ENCODE measurements at regions not wholly inside any gene's neighbourhood (a gene's known extent, or its start where the extent isn't known, plus 50 kb on each side); places are given as distances from the start of the nearest gene placed in this dataset.
"Not testable (repeated sequence)": the region's sequence is repeated elsewhere in the genome, so short reads cannot be mapped to it uniquely, and the experiment has no call there.

GRCh38 chr13:103471896-103472295, 405.7 kb upstream of the SLC10A2 start:
- no peaks in the 10 kb centered on the region for H3K9me3 ChIP-seq (ENCODE audit: control insufficient read depth in 2 of 2, low read length in 2 of 2)
- Mint-ChIP-seq H3K36me3 (no peaks in the 10 kb centered on the region), H3K9me3 (peaks cover 0 to 4% (median 1%) of the 10 kb centered on the region in 7 donors), H3K27ac (no peak overlapping the region), H3K27me3 (no peaks in the 10 kb centered on the region), H3K4me1 (no peaks in the 10 kb centered on the region), H3K4me3 (no peak overlapping the region)
- DNase-seq (no peak), ATAC-seq (ENCODE audit: low read depth in 2 of 2) (no peak)
- H3K4me1 ChIP-seq (ENCODE audit: control insufficient read depth, insufficient read depth, low read length, poor library complexity, severe bottlenecking), result no peaks in the 10 kb centered on the region
- H3K27me3 ChIP-seq (ENCODE audit: control insufficient read depth, insufficient read depth, low read length), result no peaks in the 10 kb centered on the region
- H3K27ac ChIP-seq (ENCODE audit: insufficient read depth, low read length, poor library complexity, severe bottlenecking), result no peak overlapping the region
- H3K4me3 ChIP-seq (ENCODE audit: low read depth, low read length), result no peak overlapping the region
- H3K36me3 ChIP-seq (ENCODE audit: control insufficient read depth, insufficient read depth, low read length), result no peaks in the 10 kb centered on the region

GRCh38 chr13:103469771-103470170, 403.6 kb upstream of the SLC10A2 start:
- Histone ChIP-seq H3K36me3 (ENCODE audit: control insufficient read depth, insufficient read depth, low read length) (no peaks in the 10 kb centered on the region), H3K9me3 (ENCODE audit: control insufficient read depth in 2 of 2, low read length in 2 of 2) (no peaks in the 10 kb centered on the region), H3K27ac (ENCODE audit: insufficient read depth, low read length, poor library complexity, severe bottlenecking) (no peak overlapping the region), H3K4me1 (ENCODE audit: control insufficient read depth, insufficient read depth, low read length, poor library complexity, severe bottlenecking) (no peaks in the 10 kb centered on the region), H3K4me3 (ENCODE audit: low read depth, low read length) (no peak overlapping the region), H3K27me3 (ENCODE audit: control insufficient read depth, insufficient read depth, low read length) (no peaks in the 10 kb centered on the region)
- no peak overlapping the region for H3K27ac Mint-ChIP-seq
- DNase-seq (no peak), ATAC-seq (ENCODE audit: low read depth in 2 of 2) (no peak)
- peaks cover 0 to 5% (median 3%) of the 10 kb centered on the region in 7 donors for H3K9me3 Mint-ChIP-seq
- H3K4me3 Mint-ChIP-seq, result no peak overlapping the region
- no peaks in the 10 kb centered on the region for H3K4me1 Mint-ChIP-seq
- H3K36me3 Mint-ChIP-seq, result no peaks in the 10 kb centered on the region
- no peaks in the 10 kb centered on the region for H3K27me3 Mint-ChIP-seq

DNA sequence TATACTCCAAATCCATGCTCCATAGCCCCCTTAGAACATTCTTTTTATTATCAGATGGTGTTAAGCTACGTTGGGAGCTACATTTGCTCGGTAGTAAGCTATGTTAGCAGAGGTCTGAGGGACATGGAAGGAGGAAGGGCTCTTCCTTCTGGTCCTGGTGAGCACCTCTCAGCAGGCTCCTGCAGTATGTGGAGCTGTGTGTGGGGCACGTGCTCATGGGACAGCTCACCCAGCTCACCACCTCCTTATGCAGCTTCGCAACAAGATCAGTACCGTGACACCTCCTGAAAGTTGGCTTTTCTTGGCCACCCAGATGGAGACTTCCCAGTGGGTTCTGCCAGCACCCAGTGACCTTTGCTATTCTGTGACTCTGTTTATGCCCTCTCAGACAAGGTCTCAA, 400.5 kb upstream of the SLC10A2 start:
- no peak overlapping the region for H3K4me3 ChIP-seq (ENCODE audit: low read depth, low read length)
- no peaks in the 10 kb centered on the region for H3K27me3 Mint-ChIP-seq
- no peak overlapping the region for H3K27ac ChIP-seq (ENCODE audit: insufficient read depth, low read length, poor library complexity, severe bottlenecking)
- no peak for ATAC-seq (ENCODE audit: low read depth in 2 of 2)
- H3K9me3 Mint-ChIP-seq, result peaks cover 0 to 5% (median 2%) of the 10 kb centered on the region in 7 donors
- H3K36me3 Mint-ChIP-seq, result no peaks in the 10 kb centered on the region
- no peak overlapping the region for H3K27ac Mint-ChIP-seq
- H3K36me3 ChIP-seq (ENCODE audit: control insufficient read depth, insufficient read depth, low read length), result no peaks in the 10 kb centered on the region
- no peaks in the 10 kb centered on the region for H3K4me1 Mint-ChIP-seq
- no peak for DNase-seq
- H3K27me3 ChIP-seq (ENCODE audit: control insufficient read depth, insufficient read depth, low read length), result no peaks in the 10 kb centered on the region
- H3K4me3 Mint-ChIP-seq, result no peak overlapping the region
- H3K4me1 ChIP-seq (ENCODE audit: control insufficient read depth, insufficient read depth, low read length, poor library complexity, severe bottlenecking), result no peaks in the 10 kb centered on the region
- H3K9me3 ChIP-seq (ENCODE audit: control insufficient read depth in 2 of 2, low read length in 2 of 2), result no peaks in the 10 kb centered on the region

DNA sequence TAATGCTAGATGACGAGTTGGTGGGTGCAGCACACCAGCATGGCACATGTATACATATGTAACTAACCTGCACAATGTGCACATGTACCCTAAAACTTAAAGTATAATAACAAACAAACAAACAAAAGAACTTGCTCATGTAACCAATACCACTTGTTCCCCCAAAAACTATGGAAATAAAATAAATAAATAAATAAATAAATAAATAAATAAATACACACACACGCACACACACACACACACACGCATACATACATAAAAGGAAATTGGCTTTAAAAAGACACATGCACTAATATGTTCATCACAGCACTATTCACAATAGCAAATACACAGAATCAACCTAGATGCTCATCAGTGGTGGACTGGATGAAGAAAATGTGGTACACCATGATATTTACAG, 394.0 kb upstream of the SLC10A2 start:
- H3K9me3 Mint-ChIP-seq, result not testable (repeated sequence)

GRCh38 chr13:103457050-103457449, 390.8 kb upstream of the SLC10A2 start:
- H3K27me3 Mint-ChIP-seq; H3K27ac ChIP-seq (ENCODE audit: insufficient read depth, low read length, poor library complexity, severe bottlenecking); H3K4me3 Mint-ChIP-seq; ATAC-seq (ENCODE audit: low read depth in 2 of 2); DNase-seq; H3K9me3 ChIP-seq (ENCODE audit: control insufficient read depth in 2 of 2, low read length in 2 of 2); H3K27ac Mint-ChIP-seq; H3K4me1 Mint-ChIP-seq; H3K36me3 Mint-ChIP-seq; H3K4me3 ChIP-seq (ENCODE audit: low read depth, low read length); H3K4me1 ChIP-seq (ENCODE audit: control insufficient read depth, insufficient read depth, low read length, poor library complexity, severe bottlenecking); H3K9me3 Mint-ChIP-seq; H3K27me3 ChIP-seq (ENCODE audit: control insufficient read depth, insufficient read depth, low read length); H3K36me3 ChIP-seq (ENCODE audit: control insufficient read depth, insufficient read depth, low read length): not testable (repeated sequence)

More for the DNA sequence above, 394.0 kb upstream of the SLC10A2 start:
- H3K27me3 ChIP-seq (ENCODE audit: control insufficient read depth, insufficient read depth, low read length); H3K4me3 Mint-ChIP-seq; H3K4me1 ChIP-seq (ENCODE audit: control insufficient read depth, insufficient read depth, low read length, poor library complexity, severe bottlenecking); H3K36me3 ChIP-seq (ENCODE audit: control insufficient read depth, insufficient read depth, low read length); H3K36me3 Mint-ChIP-seq; H3K4me1 Mint-ChIP-seq; H3K9me3 ChIP-seq (ENCODE audit: control insufficient read depth in 2 of 2, low read length in 2 of 2); H3K27ac ChIP-seq (ENCODE audit: insufficient read depth, low read length, poor library complexity, severe bottlenecking); H3K27ac Mint-ChIP-seq; H3K27me3 Mint-ChIP-seq; DNase-seq; H3K4me3 ChIP-seq (ENCODE audit: low read depth, low read length); ATAC-seq (ENCODE audit: low read depth in 2 of 2): not testable (repeated sequence)

DNA sequence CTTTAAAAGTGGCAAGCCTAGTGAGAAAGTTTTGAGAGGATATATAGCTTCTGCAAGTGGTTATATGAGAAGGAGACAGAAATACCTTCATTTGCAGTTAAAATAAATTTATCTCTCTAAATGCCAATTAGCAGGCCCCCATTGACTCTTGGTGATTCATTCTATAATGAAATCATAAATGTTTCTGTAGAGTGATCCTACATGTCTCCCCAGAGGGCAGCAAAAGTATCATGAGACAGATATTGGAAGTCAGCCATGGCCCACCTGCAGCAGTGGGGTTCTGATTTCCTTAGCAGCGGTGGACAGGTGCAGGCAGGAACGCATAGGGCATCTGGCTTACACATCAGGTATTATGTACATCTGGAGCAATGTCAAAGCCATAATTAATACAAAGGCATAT, 385.4 kb upstream of the SLC10A2 start:
- H3K9me3 ChIP-seq (ENCODE audit: control insufficient read depth in 2 of 2, low read length in 2 of 2), result peaks cover 0 to 4% of the 10 kb centered on the region in 2 experiments
- Mint-ChIP-seq H3K27me3 (no peaks in the 10 kb centered on the region), H3K9me3 (peaks cover 0 to 11% (median 2%) of the 10 kb centered on the region in 7 donors), H3K4me3 (no peak overlapping the region), H3K36me3 (no peaks in the 10 kb centered on the region), H3K27ac (no peak overlapping the region), H3K4me1 (no peaks in the 10 kb centered on the region)
- ATAC-seq (ENCODE audit: low read depth in 2 of 2), result no peak
- no peak overlapping the region for H3K4me3 ChIP-seq (ENCODE audit: low read depth, low read length)
- no peaks in the 10 kb centered on the region for H3K4me1 ChIP-seq (ENCODE audit: control insufficient read depth, insufficient read depth, low read length, poor library complexity, severe bottlenecking)
- DNase-seq, result no peak
- H3K27ac ChIP-seq (ENCODE audit: insufficient read depth, low read length, poor library complexity, severe bottlenecking), result no peak overlapping the region
- H3K36me3 ChIP-seq (ENCODE audit: control insufficient read depth, insufficient read depth, low read length), result no peaks in the 10 kb centered on the region
- no peaks in the 10 kb centered on the region for H3K27me3 ChIP-seq (ENCODE audit: control insufficient read depth, insufficient read depth, low read length)

DNA sequence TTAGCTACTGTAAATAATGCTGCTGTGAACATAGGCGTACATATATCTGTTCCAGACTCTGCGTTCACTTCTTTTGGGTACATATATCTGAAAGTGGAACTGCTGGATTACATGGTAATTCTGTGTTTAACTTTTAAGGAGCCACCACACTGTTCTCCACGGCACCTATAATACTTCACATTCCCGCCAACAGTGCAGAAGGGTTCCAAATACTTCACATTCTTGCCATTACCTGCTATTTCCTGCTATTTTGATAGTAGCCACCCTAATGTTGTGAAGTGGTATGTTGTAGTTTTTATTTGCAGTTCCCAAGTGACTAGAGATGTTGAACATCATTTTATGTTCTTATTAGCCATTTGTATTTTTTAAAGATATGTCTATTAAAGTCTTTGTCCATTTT, 377.4 kb upstream of the SLC10A2 start:
- no peaks in the 10 kb centered on the region for H3K36me3 ChIP-seq (ENCODE audit: control insufficient read depth, insufficient read depth, low read length)
- H3K27me3 Mint-ChIP-seq, result no peaks in the 10 kb centered on the region
- no peak overlapping the region for H3K27ac ChIP-seq (ENCODE audit: insufficient read depth, low read length, poor library complexity, severe bottlenecking)
- H3K4me3 Mint-ChIP-seq, result no peak overlapping the region
- no peak overlapping the region for H3K27ac Mint-ChIP-seq
- H3K9me3 Mint-ChIP-seq, result peaks cover 0 to 21% (median 2%) of the 10 kb centered on the region in 7 donors
- ATAC-seq (ENCODE audit: low read depth in 2 of 2), result no peak
- H3K4me1 ChIP-seq (ENCODE audit: control insufficient read depth, insufficient read depth, low read length, poor library complexity, severe bottlenecking), result no peaks in the 10 kb centered on the region
- no peak overlapping the region for H3K4me3 ChIP-seq (ENCODE audit: low read depth, low read length)
- H3K27me3 ChIP-seq (ENCODE audit: control insufficient read depth, insufficient read depth, low read length), result no peaks in the 10 kb centered on the region
- no peaks in the 10 kb centered on the region for H3K36me3 Mint-ChIP-seq
- H3K9me3 ChIP-seq (ENCODE audit: control insufficient read depth in 2 of 2, low read length in 2 of 2), result no peaks in the 10 kb centered on the region
- no peak for DNase-seq
- H3K4me1 Mint-ChIP-seq, result no peaks in the 10 kb centered on the region

- no peak for DNase-seq
- ATAC-seq (ENCODE audit: low read depth in 2 of 2), result no peak
- H3K27me3 Mint-ChIP-seq, result no peaks in the 10 kb centered on the region
- H3K9me3 ChIP-seq (ENCODE audit: control insufficient read depth in 2 of 2, low read length in 2 of 2), result no peaks in the 10 kb centered on the region
- H3K36me3 Mint-ChIP-seq, result no peaks in the 10 kb centered on the region
- no peaks in the 10 kb centered on the region for H3K4me1 ChIP-seq (ENCODE audit: control insufficient read depth, insufficient read depth, low read length, poor library complexity, severe bottlenecking)
- no peaks in the 10 kb centered on the region for H3K27me3 ChIP-seq (ENCODE audit: control insufficient read depth, insufficient read depth, low read length)
- H3K27ac Mint-ChIP-seq, result no peak overlapping the region
- no peak overlapping the region for H3K27ac ChIP-seq (ENCODE audit: insufficient read depth, low read length, poor library complexity, severe bottlenecking)
- peaks cover 0 to 6% (median 0%) of the 10 kb centered on the region in 7 donors for H3K9me3 Mint-ChIP-seq
- no peak overlapping the region for H3K4me3 Mint-ChIP-seq
- H3K4me3 ChIP-seq (ENCODE audit: low read depth, low read length), result no peak overlapping the region
- H3K4me1 Mint-ChIP-seq, result no peaks in the 10 kb centered on the region
- H3K36me3 ChIP-seq (ENCODE audit: control insufficient read depth, insufficient read depth, low read length), result no peaks in the 10 kb centered on the region
These were observed 371.4 kb upstream of the SLC10A2 start for GRCh38 chr13:103437651-103438050.

All from CD4-positive, CD25-positive, alpha-beta regulatory T cell (primary cell).